BE2C (cell line): ENCODE measurements at regions not wholly inside any gene's neighbourhood (a gene's known extent, or its start where the extent isn't known, plus 50 kb on each side); places are given as distances from the start of the nearest gene placed in this dataset.

Source experiments
- DNase-seq: peaks from one replicate; pipeline ENCODE4 v3.0.0-alpha.2; 2020
- H3K27me3 ChIP-seq: fragments of 250-450 bp; sonication (Bioruptor Pico); 2 replicates; pipeline ENCODE4 v1.5.1; 2020; ENCODE audit warnings: mild to moderate bottlenecking
- H3K36me3 ChIP-seq: fragments of 250-450 bp; sonication (Bioruptor Pico); 2 replicates; pipeline ENCODE4 v1.5.1; 2020; ENCODE audit warnings: mild to moderate bottlenecking
- H3K4me1 ChIP-seq: fragments of 250-450 bp; sonication (Bioruptor Pico); 2 replicates; pipeline ENCODE4 v1.5.1; 2020
- H3K4me3 ChIP-seq: 2 replicates; pipeline ENCODE4 v1.5.1; 2011; ENCODE audit warnings: low read depth, low read length
- H3K9me3 ChIP-seq: fragments of 250-450 bp; sonication (Bioruptor Pico); 2 replicates; pipeline ENCODE4 v1.5.1; 2020
- TF ChIP-seq, protein P1 (sequence below): IDR thresholded peaks from 2 replicates; pipeline ENCODE4 v1.5.1; 2012; ENCODE audit warnings: mild to moderate bottlenecking, low read depth, low read length

DNA sequence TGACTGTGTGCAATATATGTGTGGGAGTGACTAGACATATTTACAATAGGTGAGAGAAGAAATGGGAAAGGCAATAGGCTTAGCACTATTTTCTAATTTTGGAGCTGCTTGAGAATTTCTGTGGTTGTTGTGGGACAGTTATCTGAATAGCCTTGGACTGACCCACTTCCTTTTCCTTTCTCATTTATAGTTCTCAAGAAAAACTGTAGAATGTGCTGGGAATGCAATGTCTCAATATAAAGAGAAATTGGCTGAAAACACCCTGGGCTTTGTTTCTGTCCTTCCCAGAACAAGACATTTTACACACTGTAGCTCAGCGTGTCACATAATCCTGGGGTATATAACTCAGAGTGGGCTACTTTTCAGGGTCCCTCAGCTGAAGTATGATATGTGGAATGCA lies 153.0 kb upstream of the RHOBTB1 start:
- Histone ChIP-seq H3K4me1 (no peaks in the 10 kb centered on the region), H3K27me3 (no peaks in the 10 kb centered on the region), H3K9me3 (no peaks in the 10 kb centered on the region), H3K36me3 (no peaks in the 10 kb centered on the region), H3K4me3 (no peak overlapping the region)
- TF ChIP-seq, protein P1, sequence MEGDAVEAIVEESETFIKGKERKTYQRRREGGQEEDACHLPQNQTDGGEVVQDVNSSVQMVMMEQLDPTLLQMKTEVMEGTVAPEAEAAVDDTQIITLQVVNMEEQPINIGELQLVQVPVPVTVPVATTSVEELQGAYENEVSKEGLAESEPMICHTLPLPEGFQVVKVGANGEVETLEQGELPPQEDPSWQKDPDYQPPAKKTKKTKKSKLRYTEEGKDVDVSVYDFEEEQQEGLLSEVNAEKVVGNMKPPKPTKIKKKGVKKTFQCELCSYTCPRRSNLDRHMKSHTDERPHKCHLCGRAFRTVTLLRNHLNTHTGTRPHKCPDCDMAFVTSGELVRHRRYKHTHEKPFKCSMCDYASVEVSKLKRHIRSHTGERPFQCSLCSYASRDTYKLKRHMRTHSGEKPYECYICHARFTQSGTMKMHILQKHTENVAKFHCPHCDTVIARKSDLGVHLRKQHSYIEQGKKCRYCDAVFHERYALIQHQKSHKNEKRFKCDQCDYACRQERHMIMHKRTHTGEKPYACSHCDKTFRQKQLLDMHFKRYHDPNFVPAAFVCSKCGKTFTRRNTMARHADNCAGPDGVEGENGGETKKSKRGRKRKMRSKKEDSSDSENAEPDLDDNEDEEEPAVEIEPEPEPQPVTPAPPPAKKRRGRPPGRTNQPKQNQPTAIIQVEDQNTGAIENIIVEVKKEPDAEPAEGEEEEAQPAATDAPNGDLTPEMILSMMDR: no peak
- no peak for DNase-seq

DNA sequence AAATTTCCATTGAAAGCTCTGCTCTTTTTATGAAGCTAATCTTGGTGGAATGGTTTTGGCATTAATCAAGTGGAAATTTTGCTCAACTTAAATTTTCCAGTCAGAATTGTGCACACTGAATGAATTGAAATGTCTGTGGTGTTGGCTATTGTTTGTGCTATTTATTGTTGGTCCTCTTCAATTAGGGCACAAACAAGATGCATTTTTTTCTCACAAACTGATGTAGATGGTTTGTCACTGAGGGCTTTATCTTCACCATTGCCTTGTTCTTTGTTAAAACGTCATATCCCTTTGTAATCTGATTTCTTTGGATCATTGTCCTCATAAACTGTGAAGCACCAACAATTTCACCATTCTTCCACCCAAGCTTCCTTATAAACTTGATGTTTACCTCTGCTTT lies 152.1 kb upstream of the RHOBTB1 start:
- no peaks in the 10 kb centered on the region for H3K4me1 ChIP-seq
- no peaks in the 10 kb centered on the region for H3K36me3 ChIP-seq
- no peak for DNase-seq
- no peaks in the 10 kb centered on the region for H3K27me3 ChIP-seq
- TF ChIP-seq, protein P1: no peak
- no peak overlapping the region for H3K4me3 ChIP-seq
- H3K9me3 ChIP-seq: no peaks in the 10 kb centered on the region

DNA sequence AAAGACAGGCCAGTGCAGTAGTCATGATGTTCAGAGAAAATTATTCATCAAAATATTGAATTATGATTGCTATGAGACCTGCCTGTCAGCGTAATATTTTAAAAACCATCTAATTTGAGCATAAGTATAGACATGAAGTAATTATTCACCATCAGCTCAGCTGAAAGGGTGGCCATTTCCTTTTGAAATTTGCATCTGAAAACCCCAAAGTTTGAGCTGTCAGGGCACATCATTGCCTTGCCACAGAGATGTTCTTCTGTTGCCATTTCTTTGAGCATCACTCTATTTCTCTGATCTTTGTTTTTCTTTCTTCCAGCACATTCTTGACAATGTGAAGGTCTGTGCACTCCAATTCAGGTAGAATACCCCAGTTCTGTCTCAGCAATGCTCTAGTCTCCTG lies 147.5 kb upstream of the RHOBTB1 start:
- no peak for DNase-seq
- TF ChIP-seq, protein P1: no peak
- Histone ChIP-seq H3K9me3 (no peaks in the 10 kb centered on the region), H3K4me3 (no peak overlapping the region), H3K4me1 (no peaks in the 10 kb centered on the region), H3K27me3 (no peaks in the 10 kb centered on the region), H3K36me3 (no peaks in the 10 kb centered on the region)

DNA sequence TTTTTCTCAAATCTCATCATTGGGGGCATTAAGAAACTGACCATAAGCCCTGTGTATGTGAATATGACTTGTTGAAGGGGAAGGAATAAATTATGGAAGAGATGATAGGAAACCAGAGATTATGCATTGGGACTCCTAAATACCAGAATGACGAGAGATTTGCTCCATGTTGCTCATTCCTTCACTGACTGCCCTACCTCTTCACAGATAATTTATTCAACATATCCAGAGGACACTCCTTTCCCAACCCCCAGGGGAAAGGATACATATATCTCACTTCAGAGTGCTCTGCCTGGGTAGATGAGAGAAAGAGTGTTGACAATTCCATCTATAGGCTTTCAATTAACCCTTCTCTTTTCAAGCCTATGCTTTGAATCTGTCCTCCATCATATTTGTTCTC lies 145.3 kb upstream of the RHOBTB1 start:
- Histone ChIP-seq H3K27me3 (no peaks in the 10 kb centered on the region), H3K4me1 (no peaks in the 10 kb centered on the region), H3K36me3 (no peaks in the 10 kb centered on the region), H3K4me3 (no peak overlapping the region), H3K9me3 (no peaks in the 10 kb centered on the region)
- TF ChIP-seq, protein P1: no peak
- DNase-seq: no peak

DNA sequence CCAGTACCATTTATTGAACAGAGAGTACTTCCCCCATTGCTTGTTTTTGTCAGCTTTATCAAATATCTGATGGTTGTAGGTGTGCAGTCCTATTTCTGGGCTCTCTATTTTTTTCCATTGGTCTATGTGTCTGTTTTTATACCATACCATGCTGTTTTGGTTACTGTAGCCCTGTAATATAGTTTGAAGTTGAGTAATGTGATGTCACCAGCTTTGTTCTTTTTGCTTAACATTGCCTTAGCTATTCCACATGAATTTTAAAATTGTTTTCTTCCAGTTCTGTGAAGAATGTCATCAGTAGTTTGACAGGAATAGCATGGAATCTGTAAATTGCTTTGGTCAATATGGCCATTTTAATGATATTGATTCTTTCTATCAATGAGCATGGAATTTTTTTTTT lies 140.5 kb upstream of the RHOBTB1 start:
- DNase-seq: no peak
- no peaks in the 10 kb centered on the region for H3K36me3 ChIP-seq
- no peak overlapping the region for H3K4me3 ChIP-seq
- no peaks in the 10 kb centered on the region for H3K27me3 ChIP-seq
- no peaks in the 10 kb centered on the region for H3K4me1 ChIP-seq
- TF ChIP-seq, protein P1: no peak
- H3K9me3 ChIP-seq: no peaks in the 10 kb centered on the region

DNA sequence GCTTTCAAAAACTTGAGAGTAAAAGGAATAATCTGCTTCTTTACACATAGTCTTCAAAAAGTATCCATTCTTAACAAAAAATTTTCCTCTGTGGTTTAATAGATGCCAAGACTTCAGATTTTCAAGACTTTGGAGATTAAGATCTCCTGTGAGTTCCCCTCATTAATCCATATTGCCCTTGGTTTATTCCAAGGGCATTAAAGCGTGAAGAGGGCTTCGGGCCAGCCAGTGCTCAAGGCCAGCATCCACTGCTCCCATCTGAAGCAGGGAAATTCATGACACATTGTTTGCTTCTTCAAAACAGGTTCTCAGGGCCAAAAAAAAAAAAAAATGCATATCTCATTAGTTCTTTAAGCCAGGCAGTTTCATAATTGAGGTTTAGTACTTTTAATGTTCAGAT lies 137.3 kb upstream of the RHOBTB1 start:
- H3K27me3 ChIP-seq: no peaks in the 10 kb centered on the region
- TF ChIP-seq, protein P1: no peak
- no peaks in the 10 kb centered on the region for H3K36me3 ChIP-seq
- H3K4me1 ChIP-seq: no peaks in the 10 kb centered on the region
- no peaks in the 10 kb centered on the region for H3K9me3 ChIP-seq
- no peak overlapping the region for H3K4me3 ChIP-seq
- no peak for DNase-seq
